ENCODE measurements at regions not wholly inside any gene's neighbourhood (a gene's known extent, or its start where the extent isn't known, plus 50 kb on each side); places are given as distances from the start of the nearest gene placed in this dataset.

DNA sequence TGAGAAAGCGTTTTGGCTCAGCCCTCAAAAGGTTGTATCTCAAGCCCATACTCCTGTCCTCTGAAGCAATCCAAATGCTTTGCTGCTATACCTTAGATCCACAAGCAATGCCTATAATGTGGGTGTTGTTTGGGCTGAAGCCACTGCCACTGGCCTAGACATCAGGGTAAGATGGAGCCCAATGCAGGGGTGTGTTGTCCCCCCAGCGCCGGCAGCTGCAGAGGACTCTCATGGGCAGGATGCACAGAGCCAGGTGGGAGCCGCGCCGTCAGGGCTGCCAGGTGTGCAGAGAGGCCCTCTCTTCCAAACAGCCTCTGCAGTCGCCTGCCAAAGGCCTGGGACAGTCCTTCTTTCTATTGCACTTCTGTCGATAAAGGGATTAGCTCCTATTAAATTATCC is 205.2 kb upstream of the SHH start:
- no peaks in the 10 kb centered on the region for H3K9me3 ChIP-seq
- intact Hi-C loops (cut with DNase I): no loop called here
- H3K27ac ChIP-seq: no peak overlapping the region
- TF ChIP-seq, protein P1, sequence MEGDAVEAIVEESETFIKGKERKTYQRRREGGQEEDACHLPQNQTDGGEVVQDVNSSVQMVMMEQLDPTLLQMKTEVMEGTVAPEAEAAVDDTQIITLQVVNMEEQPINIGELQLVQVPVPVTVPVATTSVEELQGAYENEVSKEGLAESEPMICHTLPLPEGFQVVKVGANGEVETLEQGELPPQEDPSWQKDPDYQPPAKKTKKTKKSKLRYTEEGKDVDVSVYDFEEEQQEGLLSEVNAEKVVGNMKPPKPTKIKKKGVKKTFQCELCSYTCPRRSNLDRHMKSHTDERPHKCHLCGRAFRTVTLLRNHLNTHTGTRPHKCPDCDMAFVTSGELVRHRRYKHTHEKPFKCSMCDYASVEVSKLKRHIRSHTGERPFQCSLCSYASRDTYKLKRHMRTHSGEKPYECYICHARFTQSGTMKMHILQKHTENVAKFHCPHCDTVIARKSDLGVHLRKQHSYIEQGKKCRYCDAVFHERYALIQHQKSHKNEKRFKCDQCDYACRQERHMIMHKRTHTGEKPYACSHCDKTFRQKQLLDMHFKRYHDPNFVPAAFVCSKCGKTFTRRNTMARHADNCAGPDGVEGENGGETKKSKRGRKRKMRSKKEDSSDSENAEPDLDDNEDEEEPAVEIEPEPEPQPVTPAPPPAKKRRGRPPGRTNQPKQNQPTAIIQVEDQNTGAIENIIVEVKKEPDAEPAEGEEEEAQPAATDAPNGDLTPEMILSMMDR (IDR thresholded peaks at IDR 0.05): no peak
- H3K36me3 ChIP-seq: no peaks in the 10 kb centered on the region
- no peak for ATAC-seq
- H3K4me3 ChIP-seq: no peak overlapping the region
- DNase-seq: no peak
- H3K27me3 ChIP-seq: no peaks in the 10 kb centered on the region
- no peaks in the 10 kb centered on the region for H3K4me1 ChIP-seq

DNA sequence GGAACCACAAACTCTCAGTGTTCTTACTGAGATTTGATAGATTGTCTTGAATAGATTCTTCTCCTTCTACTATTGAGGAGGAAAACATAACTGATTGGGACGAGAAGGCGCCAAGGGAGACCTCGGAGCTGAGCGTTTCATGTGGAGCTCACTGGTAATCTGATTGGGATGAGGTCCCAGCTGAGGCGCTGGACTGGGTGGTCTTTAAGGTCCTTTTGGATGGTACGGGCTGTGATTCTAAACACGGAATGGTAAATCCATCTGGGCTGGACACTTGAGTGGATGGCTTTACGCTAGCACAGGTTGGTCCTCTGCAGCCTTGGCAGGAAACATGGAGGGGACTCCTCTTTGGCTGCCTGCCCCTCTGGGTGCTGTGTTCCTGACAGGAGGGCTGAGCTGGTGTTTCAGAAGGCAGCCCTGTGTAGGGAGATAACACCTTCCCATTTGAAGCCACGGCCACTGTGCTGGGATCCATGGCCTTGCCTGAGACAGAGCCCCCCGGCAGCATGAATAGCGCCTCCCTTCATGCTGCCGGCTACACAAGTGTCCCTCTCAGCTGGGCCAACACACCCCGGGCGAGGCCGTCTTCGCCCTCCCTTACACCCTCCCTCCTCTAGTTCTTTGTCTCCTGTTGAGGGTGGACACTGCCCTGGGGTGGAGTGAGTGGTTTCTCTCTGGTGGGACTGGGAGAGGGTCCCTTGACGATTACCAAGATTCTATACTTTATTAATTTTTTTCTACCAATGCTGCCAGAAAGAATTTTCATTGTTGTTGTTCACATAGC is 203.2 kb upstream of the SHH start:
- Histone ChIP-seq H3K9me3 (no peaks in the 10 kb centered on the region), H3K4me3 (no peak overlapping the region), H3K36me3 (no peaks in the 10 kb centered on the region), H3K4me1 (no peaks in the 10 kb centered on the region), H3K27ac (no peak overlapping the region), H3K27me3 (no peaks in the 10 kb centered on the region)
- TF ChIP-seq, protein P1 (IDR thresholded peaks at IDR 0.05): no peak
- intact Hi-C loops (cut with DNase I): no loop called here
- ATAC-seq (no peak), DNase-seq (no peak)

DNA sequence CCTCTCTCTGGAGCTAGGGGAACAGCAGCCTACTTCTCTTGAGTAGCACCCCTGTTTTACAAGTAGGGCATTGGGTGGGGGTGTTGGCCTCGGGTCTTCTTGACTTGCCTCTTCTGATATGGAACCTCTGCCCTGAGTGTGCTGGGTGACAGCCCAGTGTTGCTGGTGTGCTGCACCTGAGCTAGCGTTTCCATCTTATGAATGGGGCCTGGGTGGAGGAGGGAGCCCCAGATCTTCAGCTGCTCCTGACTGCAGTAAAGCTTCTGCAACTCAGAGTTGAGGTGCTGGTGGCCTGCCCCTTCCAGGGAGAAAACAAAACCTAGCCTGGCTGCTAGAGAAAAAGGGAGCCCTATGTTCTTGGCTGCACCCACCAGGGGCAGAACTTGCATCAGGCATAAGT is 202.5 kb upstream of the SHH start:
- Histone ChIP-seq H3K36me3 (no peaks in the 10 kb centered on the region), H3K27me3 (no peaks in the 10 kb centered on the region), H3K9me3 (no peaks in the 10 kb centered on the region), H3K4me3 (no peak overlapping the region), H3K27ac (no peak overlapping the region), H3K4me1 (no peaks in the 10 kb centered on the region)
- DNase-seq: no peak
- intact Hi-C loops (cut with DNase I): no loop called here
- TF ChIP-seq, protein P1 (IDR thresholded peaks at IDR 0.05): no peak
- ATAC-seq: no peak

DNA sequence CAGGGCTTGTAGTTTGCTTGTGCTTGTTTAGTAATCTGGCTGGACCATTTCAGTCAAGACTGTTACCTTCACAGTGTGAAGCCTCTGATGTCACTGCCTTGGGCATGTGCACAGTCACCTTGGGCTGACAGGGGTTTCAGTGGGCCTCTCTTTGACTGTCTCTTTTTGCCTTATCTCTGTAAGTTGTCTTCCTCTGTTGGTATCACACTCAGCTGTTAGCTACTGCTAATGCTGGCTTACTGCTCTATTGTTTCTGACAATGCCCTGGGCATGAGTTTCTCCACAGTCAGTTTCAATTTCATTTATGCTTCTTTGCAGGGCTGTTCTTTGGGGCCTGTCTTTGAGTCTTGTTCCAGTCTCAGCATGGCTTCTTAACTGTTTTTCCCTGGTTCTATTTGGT is 201.9 kb upstream of the SHH start:
- DNase-seq: no peak
- Histone ChIP-seq H3K4me1 (no peaks in the 10 kb centered on the region), H3K36me3 (no peaks in the 10 kb centered on the region), H3K27ac (no peak overlapping the region), H3K27me3 (no peaks in the 10 kb centered on the region), H3K4me3 (no peak overlapping the region), H3K9me3 (no peaks in the 10 kb centered on the region)
- ATAC-seq: no peak
- TF ChIP-seq, protein P1 (IDR thresholded peaks at IDR 0.05): no peak
- intact Hi-C loops (cut with DNase I): no loop called here

DNA sequence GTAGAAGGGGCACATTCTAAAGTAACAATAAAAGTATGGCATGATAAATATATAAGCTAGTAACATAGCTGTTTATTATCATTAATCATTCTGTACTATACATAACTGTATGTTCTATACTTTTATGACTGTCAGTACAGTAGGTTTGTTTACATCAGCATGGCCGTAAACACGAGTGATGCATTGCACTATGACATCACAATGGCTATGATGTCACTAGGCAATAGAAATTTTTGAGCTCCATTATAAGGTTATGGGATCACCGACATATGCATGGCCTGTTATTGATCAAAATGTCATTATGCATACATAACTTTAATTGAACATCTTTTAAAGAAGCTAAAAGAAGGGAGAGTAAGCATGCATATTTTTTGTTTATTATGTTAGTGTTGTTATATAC is 200.1 kb upstream of the SHH start:
- TF ChIP-seq, protein P1 (IDR thresholded peaks at IDR 0.05): no peak
- no peak for DNase-seq
- Histone ChIP-seq H3K9me3 (no peaks in the 10 kb centered on the region), H3K27ac (no peak overlapping the region), H3K4me1 (no peaks in the 10 kb centered on the region), H3K4me3 (no peak overlapping the region), H3K27me3 (no peaks in the 10 kb centered on the region), H3K36me3 (no peaks in the 10 kb centered on the region)
- no peak for ATAC-seq
- intact Hi-C loops (cut with DNase I): no loop called here

Measured in left lung (tissue), 4 donors.